Loucy (cell line): ENCODE measurements at regions not wholly inside any gene's neighbourhood (a gene's known extent, or its start where the extent isn't known, plus 50 kb on each side); places are given as distances from the start of the nearest gene placed in this dataset.

ENCODE experiments used
- H2AFZ ChIP-seq: fragments of 200-600 bp; sonication (generic); 2 replicates; pipeline ENCODE4 v1.6.0; 2016; ENCODE audit warnings: antibody characterized with exemption, mild to moderate bottlenecking, low read length, moderate library complexity
- H3F3A ChIP-seq: fragments of 200-600 bp; 2 replicates; pipeline ENCODE4 v1.6.0; 2016; ENCODE audit warnings: antibody characterized with exemption, low read depth, mild to moderate bottlenecking
- H3K27me3 ChIP-seq: fragments of 200-600 bp; sonication (generic); 2 replicates; pipeline ENCODE4 v1.6.1; 2014; ENCODE audit warnings: low read length, mild to moderate bottlenecking; ENCODE audit not compliant: insufficient read depth, poor library complexity, severe bottlenecking
- H3K36me3 ChIP-seq: fragments of 200-600 bp; sonication (generic); 2 replicates; pipeline ENCODE4 v1.6.1; 2016; ENCODE audit warnings: low read length; ENCODE audit not compliant: insufficient read depth
- H3K4me1 ChIP-seq: fragments of 200-600 bp; sonication (generic); 2 replicates; pipeline ENCODE4 v1.5.1; 2014; ENCODE audit warnings: low read length, mild to moderate bottlenecking; ENCODE audit not compliant: insufficient read depth, poor library complexity, severe bottlenecking
- H3K4me2 ChIP-seq: fragments of 200-600 bp; sonication (generic); 2 replicates; pipeline ENCODE4 v1.6.0; 2014; ENCODE audit warnings: antibody characterized with exemption, low read length, low read depth, mild to moderate bottlenecking; ENCODE audit not compliant: poor library complexity, severe bottlenecking
- H3K4me3 ChIP-seq: fragments of 200-600 bp; sonication (generic); 2 replicates; pipeline ENCODE4 v1.5.1; 2014; ENCODE audit warnings: low read length, mild to moderate bottlenecking, mixed read lengths; ENCODE audit not compliant: poor library complexity, severe bottlenecking
- H3K79me2 ChIP-seq: fragments of 200-600 bp; sonication (generic); 2 replicates; pipeline ENCODE4 v1.6.1; 2014; ENCODE audit warnings: low read length; ENCODE audit not compliant: insufficient read depth
- H3K9ac ChIP-seq: fragments of 200-600 bp; sonication (generic); 2 replicates; pipeline ENCODE4 v1.6.0; 2014; ENCODE audit warnings: mild to moderate bottlenecking, low read depth, low read length, moderate library complexity; ENCODE audit not compliant: poor library complexity, severe bottlenecking
- H3K9me2 ChIP-seq: fragments of 200-600 bp; sonication (generic); replicated peaks from 2 replicates; pipeline ENCODE4 v1.6.1; 2016; ENCODE audit warnings: low read depth, low read length, mixed read lengths
- H3K9me3 ChIP-seq: fragments of 200-600 bp; sonication (generic); 2 replicates; pipeline ENCODE4 v1.6.1; 2014; ENCODE audit warnings: mild to moderate bottlenecking, antibody characterized with exemption, low read length, low read depth; ENCODE audit not compliant: insufficient read depth
- H4K20me1 ChIP-seq: fragments of 200-600 bp; sonication (generic); 2 replicates; pipeline ENCODE4 v1.6.0; 2014; ENCODE audit warnings: antibody characterized with exemption, low read length, mild to moderate bottlenecking; ENCODE audit not compliant: insufficient read depth, poor library complexity, severe bottlenecking
- EZH2phosphoT487 ChIP-seq: fragments of 200-600 bp; IDR thresholded peaks from 2 replicates; pipeline ENCODE4 v1.6.1; 2018; ENCODE audit warnings: antibody characterized with exemption, mild to moderate bottlenecking, moderate library complexity, borderline replicate concordance
- TF ChIP-seq, protein P1 (sequence below): fragments of 200-600 bp; sonication (generic); conservative IDR thresholded peaks from 2 replicates; pipeline ENCODE4 v1.5.1; 2014; ENCODE audit warnings: mild to moderate bottlenecking, antibody characterized with exemption, low read length

GRCh38 chr15:47157827-47158226 lies 559.5 kb upstream of the SEMA6D start:
- Histone ChIP-seq H3F3A (no peaks in the 10 kb centered on the region), H3K79me2 (no peaks in the 10 kb centered on the region), H4K20me1 (no peaks in the 10 kb centered on the region), H3K4me3 (no peak overlapping the region), H3K9me2 (no peaks in the 10 kb centered on the region), H3K4me2 (no peak overlapping the region), H3K9me3 (no peaks in the 10 kb centered on the region), H2AFZ (no peak overlapping the region), H3K36me3 (no peaks in the 10 kb centered on the region), H3K9ac (no peak overlapping the region), H3K4me1 (no peaks in the 10 kb centered on the region), H3K27me3 (no peaks in the 10 kb centered on the region)
- TF ChIP-seq EZH2phosphoT487 = no peak
- TF ChIP-seq, protein P1, sequence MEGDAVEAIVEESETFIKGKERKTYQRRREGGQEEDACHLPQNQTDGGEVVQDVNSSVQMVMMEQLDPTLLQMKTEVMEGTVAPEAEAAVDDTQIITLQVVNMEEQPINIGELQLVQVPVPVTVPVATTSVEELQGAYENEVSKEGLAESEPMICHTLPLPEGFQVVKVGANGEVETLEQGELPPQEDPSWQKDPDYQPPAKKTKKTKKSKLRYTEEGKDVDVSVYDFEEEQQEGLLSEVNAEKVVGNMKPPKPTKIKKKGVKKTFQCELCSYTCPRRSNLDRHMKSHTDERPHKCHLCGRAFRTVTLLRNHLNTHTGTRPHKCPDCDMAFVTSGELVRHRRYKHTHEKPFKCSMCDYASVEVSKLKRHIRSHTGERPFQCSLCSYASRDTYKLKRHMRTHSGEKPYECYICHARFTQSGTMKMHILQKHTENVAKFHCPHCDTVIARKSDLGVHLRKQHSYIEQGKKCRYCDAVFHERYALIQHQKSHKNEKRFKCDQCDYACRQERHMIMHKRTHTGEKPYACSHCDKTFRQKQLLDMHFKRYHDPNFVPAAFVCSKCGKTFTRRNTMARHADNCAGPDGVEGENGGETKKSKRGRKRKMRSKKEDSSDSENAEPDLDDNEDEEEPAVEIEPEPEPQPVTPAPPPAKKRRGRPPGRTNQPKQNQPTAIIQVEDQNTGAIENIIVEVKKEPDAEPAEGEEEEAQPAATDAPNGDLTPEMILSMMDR = no peak

DNA sequence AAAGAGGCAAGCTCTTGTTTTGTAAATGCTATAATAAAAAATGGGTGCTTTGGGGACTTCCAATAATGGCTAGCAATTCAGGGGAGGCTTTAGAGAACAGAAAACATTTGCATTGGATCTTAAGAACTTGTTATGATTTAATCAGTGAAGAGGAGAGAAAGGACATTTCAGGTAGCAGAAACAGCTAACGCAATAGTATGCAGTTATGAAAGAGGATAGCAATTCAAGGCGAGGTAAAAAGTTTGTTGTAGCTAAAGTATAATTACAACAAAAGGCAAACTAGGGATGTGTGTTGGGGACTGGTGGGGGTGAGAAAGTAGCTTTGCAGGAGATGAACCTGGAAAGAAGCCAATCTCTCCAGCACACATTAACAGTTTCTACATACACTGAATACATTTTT lies 558.7 kb upstream of the SEMA6D start:
- H3K9me3 ChIP-seq = no peaks in the 10 kb centered on the region
- no peak for TF ChIP-seq EZH2phosphoT487
- TF ChIP-seq, protein P1 = no peak
- H3K79me2 ChIP-seq = no peaks in the 10 kb centered on the region
- no peak overlapping the region for H2AFZ ChIP-seq
- H3K9me2 ChIP-seq = no peaks in the 10 kb centered on the region
- H3K4me3 ChIP-seq = no peak overlapping the region
- no peaks in the 10 kb centered on the region for H3K36me3 ChIP-seq
- no peaks in the 10 kb centered on the region for H4K20me1 ChIP-seq
- H3K9ac ChIP-seq = no peak overlapping the region
- H3K27me3 ChIP-seq = no peaks in the 10 kb centered on the region
- H3F3A ChIP-seq = no peaks in the 10 kb centered on the region
- H3K4me1 ChIP-seq = no peaks in the 10 kb centered on the region
- H3K4me2 ChIP-seq = no peak overlapping the region

DNA sequence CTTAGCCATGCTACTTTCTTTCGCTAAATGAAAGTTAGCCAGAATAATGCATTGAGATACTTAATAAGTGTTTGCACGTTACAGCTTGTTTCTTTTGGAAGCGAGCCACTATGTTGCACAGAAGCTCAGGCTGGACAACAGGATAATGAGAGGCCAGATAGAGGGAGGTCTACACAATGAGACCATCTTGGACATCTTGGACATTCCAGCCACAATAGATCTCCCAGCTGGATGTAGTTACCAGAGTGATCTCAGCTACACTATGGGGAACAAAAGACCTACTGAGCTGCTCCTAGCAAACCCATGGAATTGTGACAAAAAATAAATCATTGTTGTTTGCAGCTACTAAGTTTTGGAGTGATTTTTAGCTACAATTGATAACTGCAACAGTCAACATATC lies 540.1 kb upstream of the SEMA6D start:
- Histone ChIP-seq H3K9me2 (no peaks in the 10 kb centered on the region), H3K9me3 (peaks cover 2% of the 10 kb centered on the region; the same call in 1 of the 2 replicates), H3K36me3 (no peaks in the 10 kb centered on the region), H3K27me3 (no peaks in the 10 kb centered on the region), H3K4me1 (no peaks in the 10 kb centered on the region), H3K4me3 (no peak overlapping the region), H3K9ac (no peak overlapping the region), H3F3A (no peaks in the 10 kb centered on the region), H3K79me2 (no peaks in the 10 kb centered on the region), H3K4me2 (no peak overlapping the region), H4K20me1 (no peaks in the 10 kb centered on the region), H2AFZ (no peak overlapping the region)
- TF ChIP-seq EZH2phosphoT487 = no peak
- TF ChIP-seq, protein P1 = no peak
